Lung (tissue), 11 donors: ENCODE measurements at regions not wholly inside any gene's neighbourhood (a gene's known extent, or its start where the extent isn't known, plus 50 kb on each side); places are given as distances from the start of the nearest gene placed in this dataset.

Source experiments
- ATAC-seq: fragments of 200-7000 bp; cut with Tn5 transposase; one replicate; pipeline ENCODE4 v1.9.1; 2020; ENCODE audit warnings: moderate number of reproducible peaks; ENCODE audit not compliant: insufficient read depth, low FRiP score
- DNase-seq, 3 donors: peaks; one replicate each; pipeline ENCODE4 v3.0.0-alpha.2; 2013 to 2017
- H3K27ac ChIP-seq, 2 donors: one replicate each; pipeline ENCODE4 v1.5.1; 2013; ENCODE audit warnings: mild to moderate bottlenecking in 2 of 2, moderate library complexity in 2 of 2, control low read depth in 1 of 2, inconsistent platforms in 1 of 2, low read depth in 1 of 2, low read length in 1 of 2
- H3K27me3 ChIP-seq, 3 donors: one replicate each; pipeline ENCODE4 v1.5.1; 2013; ENCODE audit warnings: low read length in 2 of 3; ENCODE audit not compliant: control insufficient read depth in 3 of 3, insufficient read depth in 3 of 3
- H3K36me3 ChIP-seq, 4 donors: one replicate each; pipeline ENCODE4 v1.5.1; 2013; ENCODE audit warnings: low read length in 4 of 4, mild to moderate bottlenecking in 1 of 4, moderate library complexity in 1 of 4; ENCODE audit not compliant: control insufficient read depth in 4 of 4, insufficient read depth in 4 of 4
- H3K4me1 ChIP-seq, 5 donors: one replicate each; pipeline ENCODE4 v1.5.1; 2013; ENCODE audit warnings: low read length in 5 of 5, mild to moderate bottlenecking in 2 of 5, moderate library complexity in 1 of 5; ENCODE audit not compliant: control insufficient read depth in 5 of 5, insufficient read depth in 5 of 5
- H3K4me3 ChIP-seq: one replicate; pipeline ENCODE4 v1.5.1; 2013; ENCODE audit warnings: mild to moderate bottlenecking, control low read depth, moderate library complexity
- H3K9ac ChIP-seq, 2 donors: one replicate each; pipeline ENCODE4 v1.5.1; 2013; ENCODE audit warnings: low read length in 2 of 2, control low read depth in 1 of 2; ENCODE audit not compliant: insufficient read depth in 1 of 2
- H3K9me3 ChIP-seq, 4 donors: one replicate each; pipeline ENCODE4 v1.5.1; 2013; ENCODE audit warnings: low read length in 3 of 4, mild to moderate bottlenecking in 1 of 4, moderate library complexity in 1 of 4; ENCODE audit not compliant: control insufficient read depth in 4 of 4, insufficient read depth in 3 of 4
- WGBS, 2 donors: extraction: QIAGEN DNeasy Blood & Tissue Kit; methylation state at CpG; one replicate each; pipeline ENCODE4 v1.1.7; 2013; 5-methylcytosine and 5-hydroxymethylcytosine counted together
- TF ChIP-seq, protein P1 (sequence below): IDR thresholded peaks from 2 replicates; pipeline ENCODE4 v1.5.1; 2012; ENCODE audit warnings: mild to moderate bottlenecking; ENCODE audit errors: control extremely low read depth, extremely low read depth
- donor health status: control.
- donor health status: control.
- donor health status: Bipolar disorder and iron deficiency.
- donor health status: healthy.
- donor health status: DM: yes; HTN: yes; CAD: no.

DNA sequence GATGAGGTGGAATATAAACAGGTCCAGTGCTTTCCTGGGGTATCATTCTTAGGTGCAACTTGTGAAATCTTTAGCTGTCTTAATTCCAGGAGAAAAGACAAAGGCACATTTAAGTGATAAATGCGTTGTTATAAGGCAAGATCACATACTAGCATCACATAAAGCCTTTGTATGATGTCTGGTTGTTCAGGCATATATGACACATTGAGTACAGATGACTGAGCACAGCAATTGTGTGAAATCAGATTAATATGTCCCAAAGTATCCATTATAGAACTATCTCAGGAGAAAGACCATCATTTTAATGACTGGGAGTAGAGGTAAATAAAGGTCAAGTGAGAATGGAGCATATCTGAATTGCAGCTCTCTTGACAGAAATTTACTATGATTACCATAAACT, 205.1 kb downstream of the PTGER3 start:
- 67 to 81% methylated on average over 1 of the region's 1 CpG for WGBS, 2 donors
- Histone ChIP-seq H3K36me3 (no peaks in the 10 kb centered on the region), H3K4me3 (no peak overlapping the region), H3K9me3 (peaks cover 0 to 5% (median 0%) of the 10 kb centered on the region in 4 donors), H3K27ac (no peak overlapping the region), H3K4me1 (no peaks in the 10 kb centered on the region), H3K27me3 (no peaks in the 10 kb centered on the region), H3K9ac (no peak overlapping the region)
- DNase-seq (no peak), ATAC-seq (no peak)
- TF ChIP-seq, protein P1, sequence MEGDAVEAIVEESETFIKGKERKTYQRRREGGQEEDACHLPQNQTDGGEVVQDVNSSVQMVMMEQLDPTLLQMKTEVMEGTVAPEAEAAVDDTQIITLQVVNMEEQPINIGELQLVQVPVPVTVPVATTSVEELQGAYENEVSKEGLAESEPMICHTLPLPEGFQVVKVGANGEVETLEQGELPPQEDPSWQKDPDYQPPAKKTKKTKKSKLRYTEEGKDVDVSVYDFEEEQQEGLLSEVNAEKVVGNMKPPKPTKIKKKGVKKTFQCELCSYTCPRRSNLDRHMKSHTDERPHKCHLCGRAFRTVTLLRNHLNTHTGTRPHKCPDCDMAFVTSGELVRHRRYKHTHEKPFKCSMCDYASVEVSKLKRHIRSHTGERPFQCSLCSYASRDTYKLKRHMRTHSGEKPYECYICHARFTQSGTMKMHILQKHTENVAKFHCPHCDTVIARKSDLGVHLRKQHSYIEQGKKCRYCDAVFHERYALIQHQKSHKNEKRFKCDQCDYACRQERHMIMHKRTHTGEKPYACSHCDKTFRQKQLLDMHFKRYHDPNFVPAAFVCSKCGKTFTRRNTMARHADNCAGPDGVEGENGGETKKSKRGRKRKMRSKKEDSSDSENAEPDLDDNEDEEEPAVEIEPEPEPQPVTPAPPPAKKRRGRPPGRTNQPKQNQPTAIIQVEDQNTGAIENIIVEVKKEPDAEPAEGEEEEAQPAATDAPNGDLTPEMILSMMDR: no peak

DNA sequence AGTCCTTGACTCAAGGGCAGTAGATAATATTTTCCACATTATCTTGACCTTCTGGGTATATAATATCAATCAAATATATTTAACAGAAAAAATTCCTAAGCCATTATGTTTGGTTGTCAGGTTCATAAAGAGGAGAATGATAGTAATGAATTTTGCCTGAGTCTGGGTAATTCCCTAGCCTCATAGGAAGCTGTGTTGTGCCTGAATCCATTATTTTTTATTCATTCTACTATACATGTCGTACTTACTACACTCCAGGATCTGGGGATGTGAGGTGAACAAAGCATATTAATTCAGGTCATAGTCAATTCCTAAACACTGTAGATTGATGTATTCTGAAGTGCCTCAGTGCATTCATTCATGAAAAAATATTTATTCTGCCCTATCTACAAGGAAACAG, 204.2 kb downstream of the PTGER3 start:
- H3K4me1 ChIP-seq: no peaks in the 10 kb centered on the region
- H3K36me3 ChIP-seq: no peaks in the 10 kb centered on the region
- H3K9me3 ChIP-seq: peaks cover 0 to 5% (median 0%) of the 10 kb centered on the region in 4 donors
- TF ChIP-seq, protein P1: no peak
- H3K27me3 ChIP-seq: no peaks in the 10 kb centered on the region
- H3K9ac ChIP-seq: no peak overlapping the region
- no peak overlapping the region for H3K27ac ChIP-seq
- no peak overlapping the region for H3K4me3 ChIP-seq
- no peak for ATAC-seq
- no peak for DNase-seq
- WGBS, 2 donors: 73 to 82% methylated on average over 1 of the region's 1 CpG

DNA sequence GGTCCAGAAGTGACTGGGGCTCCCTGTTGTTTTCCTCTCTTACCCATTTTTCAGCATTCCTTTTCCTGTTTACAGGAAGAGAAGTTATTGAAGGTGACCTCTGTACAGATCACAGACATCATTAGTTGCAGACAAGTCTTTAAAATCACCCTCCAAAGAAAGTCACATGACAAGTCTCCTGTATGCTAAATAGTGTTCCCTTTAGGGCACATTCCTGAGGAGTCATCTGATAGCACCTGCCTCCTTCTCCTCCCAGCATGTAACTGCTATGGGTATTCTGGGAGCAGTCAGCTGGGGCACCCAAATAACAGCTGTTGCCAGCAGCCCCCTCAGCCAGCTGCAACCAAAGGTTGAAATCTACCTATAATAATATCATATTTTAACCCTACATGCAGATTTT, 200.6 kb downstream of the PTGER3 start:
- TF ChIP-seq, protein P1: no peak
- no peak for DNase-seq

DNA sequence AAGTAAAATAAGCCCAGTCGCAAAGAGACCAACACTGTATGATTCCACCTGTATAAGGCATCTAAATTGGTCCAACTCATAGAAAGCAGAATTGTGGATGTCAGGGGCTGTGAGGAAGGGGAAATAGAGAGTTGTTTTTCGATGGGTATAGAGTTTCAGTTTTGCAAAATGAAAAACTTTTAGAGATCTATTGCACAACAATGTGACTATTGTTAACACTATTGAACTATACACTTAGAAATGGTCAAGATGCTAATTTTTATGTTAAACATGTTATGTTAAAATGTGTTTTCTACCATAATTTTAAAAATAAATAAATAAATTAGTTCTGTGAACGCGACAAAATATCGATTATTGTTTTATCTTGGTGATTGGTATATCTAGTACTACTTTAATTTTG, 192.4 kb downstream of the PTGER3 start:
- H3K27me3 ChIP-seq: no peaks in the 10 kb centered on the region
- H3K4me3 ChIP-seq: no peak overlapping the region
- no peaks in the 10 kb centered on the region for H3K9me3 ChIP-seq
- no peaks in the 10 kb centered on the region for H3K4me1 ChIP-seq
- ATAC-seq (no peak), DNase-seq (no peak)
- H3K9ac ChIP-seq: no peak overlapping the region
- no peak overlapping the region for H3K27ac ChIP-seq
- 76 to 78% methylated on average over 5 of the region's 5 CpGs for WGBS, 2 donors
- TF ChIP-seq, protein P1: no peak
- H3K36me3 ChIP-seq: no peaks in the 10 kb centered on the region

More for the DNA sequence above, 200.6 kb downstream of the PTGER3 start:
- no peak overlapping the region for H3K27ac ChIP-seq
- H3K9ac ChIP-seq: no peak overlapping the region
- H3K4me3 ChIP-seq: no peak overlapping the region
- H3K36me3 ChIP-seq: no peaks in the 10 kb centered on the region
- H3K9me3 ChIP-seq: peaks cover 0 to 3% (median 0%) of the 10 kb centered on the region in 4 donors
- H3K27me3 ChIP-seq: no peaks in the 10 kb centered on the region
- no peaks in the 10 kb centered on the region for H3K4me1 ChIP-seq
- no peak for ATAC-seq
